H1 (cell line): ENCODE measurements at regions not wholly inside any gene's neighbourhood (a gene's known extent, or its start where the extent isn't known, plus 50 kb on each side); places are given as distances from the start of the nearest gene placed in this dataset.

ENCODE experiments used
- CTCF ChIA-PET: fragments of 300-600 bp; sonication (Branson Sonifier 250); formaldehyde crosslinking; loops from one replicate; lab custom pipeline; 2021; ENCODE audit not compliant: partially characterized antibody; lab: Charles Lee
- POLR2A ChIA-PET: fragments of 300-600 bp; sonication (Branson Sonifier 250); formaldehyde crosslinking; loops from one replicate; lab custom pipeline; 2021; ENCODE audit warnings: inconsistent platforms; ENCODE audit not compliant: partially characterized antibody; lab: Charles Lee
- DNase-seq, 2 experiments: peaks; one replicate each; pipeline versions ENCODE4 v3.0.0 to v3.0.0-alpha.2; 2010 to 2022; ENCODE audit warnings: low spot score in 2 of 2, low read depth in 1 of 2, mixed read lengths in 1 of 2
- FAIRE-seq: peaks from 2 replicates; lab custom pipeline; 2011; peaks lifted over from hg19 to GRCh38; lab: Jason Lieb, UNC
- H2AFZ ChIP-seq: 2 replicates; pipeline ENCODE4 v1.8.1; 2012; ENCODE audit warnings: low read length, inconsistent platforms
- H2AK5ac ChIP-seq: 2 replicates; pipeline ENCODE4 v1.6.1; 2013; ENCODE audit warnings: low read depth, low read length
- H2BK120ac ChIP-seq: replicated peaks from 2 replicates; pipeline ENCODE3; 2013; ENCODE audit warnings: low read depth, low read length, inconsistent platforms
- H2BK12ac ChIP-seq: 2 replicates; pipeline ENCODE4 v1.6.1; 2013; ENCODE audit warnings: low read depth, low read length
- H2BK15ac ChIP-seq: 2 replicates; pipeline ENCODE4 v1.6.1; 2013; ENCODE audit warnings: low read length
- H2BK20ac ChIP-seq: 2 replicates; pipeline ENCODE4 v1.6.1; 2013; ENCODE audit warnings: low read length
- H2BK5ac ChIP-seq: 2 replicates; pipeline ENCODE4 v1.6.1; 2013; ENCODE audit warnings: low read depth, low read length
- H3K14ac ChIP-seq: 2 replicates; pipeline ENCODE4 v1.6.1; 2013; ENCODE audit warnings: inconsistent platforms; ENCODE audit not compliant: insufficient read length
- H3K18ac ChIP-seq: 2 replicates; pipeline ENCODE4 v1.6.1; 2013; ENCODE audit warnings: low read length; ENCODE audit errors: extremely low read depth
- H3K23ac ChIP-seq: 2 replicates; pipeline ENCODE4 v1.6.1; 2013; ENCODE audit warnings: inconsistent platforms; ENCODE audit not compliant: insufficient read length
- H3K23me2 ChIP-seq: 2 replicates; pipeline ENCODE4 v1.6.1; 2013; ENCODE audit warnings: low read depth, low read length
- H3K27ac ChIP-seq: 2 replicates; pipeline ENCODE4 v1.6.1; 2011; ENCODE audit warnings: low read depth, low read length, inconsistent platforms
- H3K27me3 ChIP-seq, 4 experiments: replicated peaks in 1 of 4; 1 replicate in 1 of 4; 2 replicates in 3 of 4; pipeline versions ENCODE4 v1.6.1 to v1.8.1; 2011 to 2013; ENCODE audit warnings: low read length in 3 of 4, mild to moderate bottlenecking in 3 of 4, inconsistent platforms in 2 of 4, mixed read lengths in 2 of 4, moderate library complexity in 1 of 4; ENCODE audit not compliant: control insufficient read depth in 3 of 4, insufficient read depth in 3 of 4; ENCODE audit errors: extremely low read depth in 1 of 4
- H3K36me3 ChIP-seq, 4 experiments: 2 replicates each; pipeline versions ENCODE4 v1.6.1 to v1.8.1; 2011 to 2013; ENCODE audit warnings: mild to moderate bottlenecking in 4 of 4, low read length in 3 of 4, moderate library complexity in 2 of 4, control low read depth in 1 of 4, inconsistent platforms in 1 of 4; ENCODE audit not compliant: insufficient read depth in 4 of 4, control insufficient read depth in 2 of 4
- H3K4ac ChIP-seq: replicated peaks from 2 replicates; pipeline ENCODE3; 2013; ENCODE audit warnings: low read length, low read depth, mixed read lengths, inconsistent platforms; ENCODE audit not compliant: insufficient read length
- H3K4me1 ChIP-seq, 4 experiments: replicated peaks in 1 of 4; 1 replicate in 1 of 4; 2 replicates in 3 of 4; pipeline versions ENCODE4 v1.6.1 to v1.8.1; 2011 to 2013; ENCODE audit warnings: low read length in 3 of 4, inconsistent platforms in 2 of 4, mixed read lengths in 1 of 4; ENCODE audit not compliant: insufficient read depth in 4 of 4, control insufficient read depth in 3 of 4
- H3K4me2 ChIP-seq, 2 experiments: 2 replicates each; pipeline versions ENCODE4 v1.6.1 to v1.8.1; 2011 to 2013; ENCODE audit warnings: low read depth in 2 of 2, low read length in 2 of 2, control low read depth in 1 of 2, inconsistent platforms in 1 of 2, mild to moderate bottlenecking in 1 of 2; ENCODE audit not compliant: insufficient read depth in 1 of 2
- H3K4me3 ChIP-seq, 4 experiments: fragments of 200-600, 300-600 bp in 1 of 4; sonication (generic), shearing (Covaris generic), sonication (Bioruptor Twin) in 1 of 4; 2 replicates each; pipeline versions ENCODE4 v1.5.1 to v1.8.1; 2011 to 2016; ENCODE audit warnings: low read length in 4 of 4, low read depth in 3 of 4, control low read depth in 2 of 4, inconsistent platforms in 2 of 4, mild to moderate bottlenecking in 2 of 4, mixed read lengths in 1 of 4, moderate library complexity in 1 of 4; ENCODE audit not compliant: insufficient read depth in 2 of 4; ENCODE audit errors: extremely low read depth in 1 of 4
- H3K56ac ChIP-seq: replicated peaks from 2 replicates; pipeline ENCODE3; 2013; ENCODE audit warnings: low read depth, mild to moderate bottlenecking, mixed read lengths, low read length, inconsistent platforms; ENCODE audit not compliant: insufficient read length
- H3K79me1 ChIP-seq: 2 replicates; pipeline ENCODE4 v1.6.1; 2013; ENCODE audit warnings: low read depth, low read length, control low read depth
- H3K79me2 ChIP-seq, 2 experiments: 2 replicates each; pipeline versions ENCODE4 v1.6.1 to v1.8.1; 2012 to 2013; ENCODE audit warnings: low read length in 2 of 2, mild to moderate bottlenecking in 2 of 2, inconsistent platforms in 1 of 2; ENCODE audit not compliant: insufficient read depth in 2 of 2, control insufficient read depth in 1 of 2
- H3K9ac ChIP-seq, 4 experiments: replicated peaks in 1 of 4; 1 replicate in 1 of 4; 2 replicates in 3 of 4; pipeline versions ENCODE4 v1.6.1 to v1.8.1; 2011 to 2013; ENCODE audit warnings: low read depth in 3 of 4, low read length in 3 of 4, control low read depth in 2 of 4, mild to moderate bottlenecking in 2 of 4, moderate library complexity in 2 of 4, inconsistent platforms in 1 of 4; ENCODE audit errors: extremely low read depth in 1 of 4
- H3K9me3 ChIP-seq, 2 experiments: 2 replicates each; pipeline versions ENCODE4 v1.6.1 to v1.8.1; 2012 to 2013; ENCODE audit warnings: mild to moderate bottlenecking in 2 of 2, moderate library complexity in 2 of 2, control low read depth in 1 of 2, inconsistent platforms in 1 of 2, low read depth in 1 of 2, low read length in 1 of 2, mixed read lengths in 1 of 2; ENCODE audit not compliant: insufficient read depth in 2 of 2
- H4K20me1 ChIP-seq, 2 experiments: replicated peaks in 1 of 2; 2 replicates each; pipeline versions ENCODE3 to v1.8.1; 2011 to 2013; ENCODE audit warnings: inconsistent platforms in 2 of 2, low read length in 2 of 2, mild to moderate bottlenecking in 1 of 2; ENCODE audit not compliant: insufficient read depth in 2 of 2, control insufficient read depth in 1 of 2
- H4K5ac ChIP-seq: 2 replicates; pipeline ENCODE4 v1.6.1; 2013; ENCODE audit warnings: low read length, low read depth, mixed read lengths, inconsistent platforms; ENCODE audit not compliant: insufficient read length
- H4K8ac ChIP-seq: 2 replicates; pipeline ENCODE4 v1.8.0; 2013; ENCODE audit warnings: mild to moderate bottlenecking, moderate library complexity, low read length, inconsistent platforms; ENCODE audit not compliant: insufficient read depth; ENCODE audit errors: extremely low read depth
- H4K91ac ChIP-seq: replicated peaks from 2 replicates; pipeline ENCODE3; 2013; ENCODE audit warnings: low read length, mixed read lengths, inconsistent platforms; ENCODE audit not compliant: insufficient read length
- CHD1 ChIP-seq: IDR thresholded peaks from 2 replicates; pipeline ENCODE4 v1.6.1; 2012; ENCODE audit warnings: low read depth, low read length, improper control_type of control experiment
- TAF7 ChIP-seq: optimal IDR thresholded peaks from 2 replicates; pipeline ENCODE3; 2011; ENCODE audit warnings: low read depth, mild to moderate bottlenecking, inconsistent platforms, low read length, moderate library complexity, borderline replicate concordance
- WGBS, 2 experiments: shearing (Covaris generic) in 1 of 2; methylation state at CpG; one replicate each; pipeline versions ENCODE4 v1.1.6 to v1.1.7; 2013 to 2015; ENCODE audit warnings: low lambda C conversion rate in 2 of 2, mixed read lengths in 2 of 2, inconsistent platforms in 1 of 2, low coverage in 1 of 2, missing lambda C conversion rate in 1 of 2; ENCODE audit not compliant: insufficient replicate concordance in 2 of 2, insufficient coverage in 1 of 2, insufficient read length in 1 of 2; ENCODE audit errors: extremely low coverage in 1 of 2, missing lambda C conversion rate in 1 of 2; 5-methylcytosine and 5-hydroxymethylcytosine counted together

DNA sequence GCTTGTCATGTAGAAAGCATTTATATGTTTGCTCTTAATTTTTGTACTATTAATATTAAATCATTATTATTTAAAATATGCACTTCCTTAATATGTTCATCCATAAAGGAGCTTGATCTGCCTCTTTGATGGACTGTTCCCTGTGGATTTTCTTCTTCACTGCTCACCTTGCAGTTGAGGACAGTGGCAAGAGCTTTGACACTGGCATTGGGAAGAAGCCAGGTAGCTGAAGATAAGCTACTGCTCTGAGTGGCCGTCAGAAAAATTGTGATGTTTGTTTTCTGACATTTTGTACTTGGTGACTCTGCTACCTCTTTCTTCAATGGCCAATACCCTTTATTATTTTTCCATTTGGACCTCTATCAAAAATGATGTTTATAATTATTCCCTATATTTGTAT is 349.4 kb upstream of the NOVA1 start:
- Histone ChIP-seq H3K14ac (no peak overlapping the region), H3K4me2 (no peak overlapping the region), H3K23ac (no peak overlapping the region), H3K23me2 (no peaks in the 10 kb centered on the region), H4K20me1 (no peaks in the 10 kb centered on the region), H3K4me3 (no peak overlapping the region), H2BK15ac (no peak overlapping the region), H3K4me1 (no peaks in the 10 kb centered on the region), H3K79me2 (no peaks in the 10 kb centered on the region), H2AFZ (no peak overlapping the region), H3K27me3 (no peaks in the 10 kb centered on the region), H2BK120ac (no peak overlapping the region), H3K18ac (no peak overlapping the region), H3K4ac (no peak overlapping the region), H4K91ac (no peak overlapping the region), H2BK5ac (no peak overlapping the region), H3K56ac (no peak overlapping the region), H4K5ac (no peak overlapping the region), H3K79me1 (no peaks in the 10 kb centered on the region), H3K9ac (no peak overlapping the region), H3K9me3 (no peaks in the 10 kb centered on the region), H2BK20ac (no peak overlapping the region), H4K8ac (no peak overlapping the region), H3K36me3 (no peaks in the 10 kb centered on the region), H2BK12ac (no peak overlapping the region), H2AK5ac (no peak overlapping the region), H3K27ac (no peak overlapping the region)
- FAIRE-seq (no peak), DNase-seq (no peak)
- POLR2A ChIA-PET = no interaction called here
- 91% methylated on average over 1 of the region's 1 CpG; no CpG with 5 or more reads in 1 of the 2 experiments for WGBS, 2 experiments
- no peak for TF ChIP-seq CHD1
- no peak for TF ChIP-seq TAF7
- CTCF ChIA-PET = interaction anchor here (0.6 kb wide), 1 partner anchor 634 kb away, joined by 3 read pairs; no protein-coding TSS in a partner anchor
